GM23248 (cell line): ENCODE measurements at regions not wholly inside any gene's neighbourhood (a gene's known extent, or its start where the extent isn't known, plus 50 kb on each side); places are given as distances from the start of the nearest gene placed in this dataset.

Experiments used
- DNase-seq: peaks from one replicate; pipeline ENCODE4 v3.0.0-alpha.2; 2015
- H2AFZ ChIP-seq: fragments of 200-600 bp; sonication (generic); 2 replicates; pipeline ENCODE4 v1.6.1; 2016; ENCODE audit warnings: antibody characterized with exemption
- H3F3A ChIP-seq: fragments of 200-600 bp; sonication (generic); 2 replicates; pipeline ENCODE4 v1.6.1; 2016; ENCODE audit warnings: mild to moderate bottlenecking, antibody characterized with exemption, mixed run types; ENCODE audit not compliant: insufficient read depth
- H3K27ac ChIP-seq: fragments of 200-600 bp; sonication (generic); 2 replicates; pipeline ENCODE4 v1.5.1; 2016; ENCODE audit warnings: mild to moderate bottlenecking
- H3K27me3 ChIP-seq: fragments of 200-600 bp; sonication (generic); replicated peaks from 2 replicates; pipeline ENCODE4 v1.6.1; 2016; ENCODE audit warnings: mild to moderate bottlenecking; ENCODE audit not compliant: insufficient read depth
- H3K36me3 ChIP-seq: fragments of 200-600 bp; sonication (generic); 2 replicates; pipeline ENCODE4 v1.6.1; 2016; ENCODE audit warnings: low read depth, mild to moderate bottlenecking
- H3K4me1 ChIP-seq: fragments of 200-600 bp; sonication (generic); 2 replicates; pipeline ENCODE4 v1.6.1; 2016; ENCODE audit warnings: mild to moderate bottlenecking; ENCODE audit not compliant: insufficient read depth
- H3K4me2 ChIP-seq: fragments of 200-600 bp; sonication (generic); one replicate; pipeline ENCODE4 v1.6.1; 2016; ENCODE audit warnings: mild to moderate bottlenecking; ENCODE audit not compliant: unreplicated experiment
- H3K4me3 ChIP-seq: fragments of 200-600 bp; sonication (generic); 2 replicates; pipeline ENCODE4 v1.5.1; 2016; ENCODE audit warnings: mild to moderate bottlenecking
- H3K79me2 ChIP-seq: fragments of 200-600 bp; sonication (generic); 2 replicates; pipeline ENCODE4 v1.6.1; 2016; ENCODE audit warnings: mild to moderate bottlenecking; ENCODE audit not compliant: insufficient read depth
- H3K9ac ChIP-seq: fragments of 200-600 bp; sonication (generic); 2 replicates; pipeline ENCODE4 v1.6.1; 2016; ENCODE audit warnings: mild to moderate bottlenecking
- H3K9me2 ChIP-seq: fragments of 200-600 bp; sonication (generic); 2 replicates; pipeline ENCODE4 v1.6.1; 2016; ENCODE audit warnings: mixed run types, mild to moderate bottlenecking, moderate library complexity; ENCODE audit not compliant: insufficient read depth
- H3K9me3 ChIP-seq: fragments of 200-600 bp; sonication (generic); one replicate; pipeline ENCODE4 v1.6.1; 2017; ENCODE audit warnings: low read depth
- H4K20me1 ChIP-seq: fragments of 200-600 bp; sonication (generic); 2 replicates; pipeline ENCODE4 v1.6.0; 2016; ENCODE audit not compliant: insufficient read depth
- EZH2 ChIP-seq: fragments of 200-600 bp; sonication (generic); IDR thresholded peaks from 2 replicates; pipeline ENCODE4 v1.6.1; 2018; ENCODE audit warnings: antibody characterized with exemption, mild to moderate bottlenecking; ENCODE audit not compliant: insufficient read depth, poor library complexity, severe bottlenecking
- EZH2phosphoT487 ChIP-seq: fragments of 200-600 bp; sonication (generic); IDR thresholded peaks from 2 replicates; pipeline ENCODE4 v1.6.1; 2018; ENCODE audit warnings: antibody characterized with exemption, moderate library complexity, mild to moderate bottlenecking, low read depth; ENCODE audit not compliant: insufficient read depth
- WGBS, 2 experiments: methylation state at CpG; one replicate each; pipeline ENCODE4 v1.1.6; 2015 to 2017; ENCODE audit warnings: low lambda C conversion rate in 2 of 2, low coverage in 1 of 2; ENCODE audit errors: missing lambda C conversion rate in 2 of 2; 5-methylcytosine and 5-hydroxymethylcytosine counted together
- in situ Hi-C: fragments of 300-500 bp; cut with MboI; formaldehyde crosslinking; loops from 2 replicates; pipeline ENCODE4 v1.15.0; 2020

DNA sequence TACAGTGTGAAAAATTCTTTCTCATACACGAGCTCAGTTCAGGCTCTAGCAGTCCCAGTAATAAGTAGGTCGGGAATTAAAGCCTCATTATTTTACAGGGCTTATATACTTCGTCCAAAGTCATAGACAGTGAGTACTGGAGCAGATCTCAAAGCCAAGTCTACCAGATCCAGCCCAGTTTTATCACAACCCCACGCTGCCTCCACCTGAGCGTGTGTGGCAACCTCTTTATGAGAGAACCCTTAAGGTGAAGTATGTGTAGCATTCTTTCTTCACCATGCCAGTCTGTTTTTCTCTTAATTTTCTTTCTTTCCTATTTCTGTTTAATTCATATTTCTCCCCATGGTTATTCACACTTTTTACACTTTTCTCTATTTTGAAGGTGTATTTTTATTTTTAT lies 574.6 kb upstream of the ARPP21 start:
- in situ Hi-C loops: no loop called here
- Histone ChIP-seq H3K27me3 (no peaks in the 10 kb centered on the region), H2AFZ (no peak overlapping the region), H4K20me1 (no peaks in the 10 kb centered on the region), H3K4me1 (no peaks in the 10 kb centered on the region), H3K79me2 (no peaks in the 10 kb centered on the region), H3K4me3 (no peak overlapping the region), H3K9ac (no peak overlapping the region), H3K9me2 (no peaks in the 10 kb centered on the region), H3K36me3 (no peaks in the 10 kb centered on the region), H3K9me3 (peaks cover 3% of the 10 kb centered on the region), H3K27ac (no peak overlapping the region), H3F3A (no peaks in the 10 kb centered on the region), H3K4me2 (no peak overlapping the region)
- WGBS, 2 experiments: 3 to 5% methylated on average over 5 of the region's 5 CpGs
- DNase-seq: no peak
- TF ChIP-seq EZH2phosphoT487 (no peak), EZH2 (no peak)

- no peak overlapping the region for H3K27ac ChIP-seq
- peaks cover under 1% of the 10 kb centered on the region for H3K9me3 ChIP-seq
- no peaks in the 10 kb centered on the region for H3K36me3 ChIP-seq
- in situ Hi-C loops: no loop called here
- H3K9me2 ChIP-seq: no peaks in the 10 kb centered on the region
- H2AFZ ChIP-seq: no peak overlapping the region
- H4K20me1 ChIP-seq: no peaks in the 10 kb centered on the region
- 21 to 38% methylated on average over 1 of the region's 1 CpG for WGBS, 2 experiments
- H3K27me3 ChIP-seq: no peaks in the 10 kb centered on the region
- no peak for DNase-seq
- H3K4me1 ChIP-seq: no peaks in the 10 kb centered on the region
- no peaks in the 10 kb centered on the region for H3K79me2 ChIP-seq
- no peak overlapping the region for H3K9ac ChIP-seq
- no peaks in the 10 kb centered on the region for H3F3A ChIP-seq
- H3K4me2 ChIP-seq: no peak overlapping the region
- H3K4me3 ChIP-seq: no peak overlapping the region
- TF ChIP-seq EZH2phosphoT487: no peak
- no peak for TF ChIP-seq EZH2
Measured at GRCh38 chr3:35065891-35066290, 573.4 kb upstream of the ARPP21 start.

DNA sequence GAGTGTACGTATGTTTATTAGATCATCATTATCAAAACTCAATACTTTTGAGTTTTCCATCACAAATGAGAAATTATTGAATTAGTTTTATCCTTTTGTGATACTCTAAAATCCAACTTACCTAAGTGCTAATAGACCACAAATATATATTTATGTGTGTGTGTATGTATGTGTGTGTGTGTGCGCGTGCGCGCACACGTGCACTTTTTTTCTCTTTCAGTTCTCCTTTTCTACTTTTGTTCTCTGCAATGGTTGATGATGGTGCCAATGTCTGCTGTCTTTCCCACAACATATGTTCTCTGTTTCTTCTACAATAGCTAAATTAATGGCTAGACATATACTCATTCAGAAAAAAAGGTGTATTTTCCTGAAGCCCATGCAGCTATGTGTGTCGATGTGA lies 571.6 kb upstream of the ARPP21 start:
- Histone ChIP-seq H3K27ac (no peak overlapping the region), H3K27me3 (no peaks in the 10 kb centered on the region), H3K36me3 (no peaks in the 10 kb centered on the region), H3K4me2 (no peak overlapping the region), H3K4me1 (no peaks in the 10 kb centered on the region), H3K9me3 (no peaks in the 10 kb centered on the region), H3K9ac (no peak overlapping the region), H3K4me3 (no peak overlapping the region), H3K79me2 (no peaks in the 10 kb centered on the region), H3F3A (no peaks in the 10 kb centered on the region), H2AFZ (no peak overlapping the region), H4K20me1 (no peaks in the 10 kb centered on the region), H3K9me2 (no peaks in the 10 kb centered on the region)
- DNase-seq: no peak
- in situ Hi-C loops: no loop called here
- TF ChIP-seq EZH2phosphoT487 (no peak), EZH2 (no peak)
- WGBS, 2 experiments: 68 to 71% methylated on average over 7 of the region's 7 CpGs

DNA sequence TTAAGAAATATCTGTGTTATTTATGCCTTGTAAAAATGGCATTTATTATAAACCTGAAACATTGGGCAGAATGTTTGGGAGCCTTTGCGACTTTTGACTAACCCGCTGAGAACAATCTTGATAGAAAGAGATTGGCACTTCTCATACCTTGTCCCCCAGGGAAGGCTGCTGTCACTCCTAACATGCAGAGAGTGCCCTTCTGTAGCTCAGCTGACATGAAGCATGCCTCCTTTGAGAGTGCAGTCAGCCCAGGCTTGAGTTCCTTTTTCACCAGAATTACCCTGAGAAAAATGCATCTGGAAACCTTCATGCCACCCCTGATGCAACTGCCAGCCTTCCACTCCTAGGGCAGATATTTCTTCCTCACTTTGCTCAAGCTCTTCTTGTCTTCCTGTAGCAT lies 569.2 kb upstream of the ARPP21 start:
- Histone ChIP-seq H3K9me2 (no peaks in the 10 kb centered on the region), H3K36me3 (no peaks in the 10 kb centered on the region), H3K9ac (no peak overlapping the region), H2AFZ (no peak overlapping the region), H3K4me2 (no peak overlapping the region), H3K9me3 (no peaks in the 10 kb centered on the region), H3F3A (no peaks in the 10 kb centered on the region), H3K27ac (no peak overlapping the region), H3K27me3 (no peaks in the 10 kb centered on the region), H4K20me1 (no peaks in the 10 kb centered on the region), H3K4me3 (no peak overlapping the region), H3K4me1 (no peaks in the 10 kb centered on the region), H3K79me2 (no peaks in the 10 kb centered on the region)
- DNase-seq: no peak
- in situ Hi-C loops: no loop called here
- no peak for TF ChIP-seq EZH2phosphoT487
- TF ChIP-seq EZH2: no peak
- 31 to 50% methylated on average over 2 of the region's 2 CpGs for WGBS, 2 experiments

- H4K20me1 ChIP-seq: no peaks in the 10 kb centered on the region
- no peaks in the 10 kb centered on the region for H3K79me2 ChIP-seq
- no peaks in the 10 kb centered on the region for H3K9me3 ChIP-seq
- H3K4me1 ChIP-seq: no peaks in the 10 kb centered on the region
- H3K27ac ChIP-seq: no peak overlapping the region
- no peak for DNase-seq
- in situ Hi-C loops: no loop called here
- H3K4me3 ChIP-seq: no peak overlapping the region
- no peaks in the 10 kb centered on the region for H3K9me2 ChIP-seq
- no peak overlapping the region for H2AFZ ChIP-seq
- H3F3A ChIP-seq: no peaks in the 10 kb centered on the region
- H3K27me3 ChIP-seq: no peaks in the 10 kb centered on the region
- H3K36me3 ChIP-seq: no peaks in the 10 kb centered on the region
- WGBS, 2 experiments: 13 to 20% methylated on average over 1 of the region's 1 CpG
- H3K9ac ChIP-seq: no peak overlapping the region
- no peak for TF ChIP-seq EZH2
- no peak for TF ChIP-seq EZH2phosphoT487
- H3K4me2 ChIP-seq: no peak overlapping the region
Measured at GRCh38 chr3:35071772-35072171, 567.6 kb upstream of the ARPP21 start.
